ENCODE measurements at regions not wholly inside any gene's neighbourhood (a gene's known extent, or its start where the extent isn't known, plus 50 kb on each side); places are given as distances from the start of the nearest gene placed in this dataset.
"Not testable (repeated sequence)": the region's sequence is repeated elsewhere in the genome, so short reads cannot be mapped to it uniquely, and the experiment has no call there.

DNA sequence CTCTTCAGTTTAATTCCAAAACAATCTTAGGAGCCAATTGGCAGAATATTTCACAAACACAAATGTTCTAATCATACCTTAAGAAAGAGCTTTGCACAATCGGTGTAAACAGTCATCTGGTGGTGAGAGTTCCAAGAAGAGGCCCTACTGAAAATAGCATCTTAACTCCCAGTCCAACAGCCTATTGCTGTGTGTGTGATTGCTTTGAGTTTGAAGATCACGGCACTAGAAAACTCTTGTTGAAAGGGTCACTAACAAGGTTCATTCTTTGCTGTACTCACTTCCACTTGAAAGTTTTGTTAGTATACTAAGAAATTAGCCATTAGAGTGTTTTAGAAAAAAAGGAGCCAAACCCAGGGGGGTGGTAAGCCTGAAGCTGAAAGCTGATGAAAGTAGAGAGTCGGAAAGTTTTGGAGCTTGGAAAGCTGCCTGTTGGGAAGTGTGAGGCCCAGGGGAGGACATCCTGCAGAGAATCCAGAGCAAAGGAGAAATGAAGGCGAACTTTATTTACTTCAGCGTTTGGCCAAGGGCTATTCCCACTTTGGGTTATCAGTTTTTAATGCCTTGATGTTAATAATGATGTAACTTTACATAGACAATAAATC is 180.3 kb upstream of the GHR start:
- DNase-seq: no peak

DNA sequence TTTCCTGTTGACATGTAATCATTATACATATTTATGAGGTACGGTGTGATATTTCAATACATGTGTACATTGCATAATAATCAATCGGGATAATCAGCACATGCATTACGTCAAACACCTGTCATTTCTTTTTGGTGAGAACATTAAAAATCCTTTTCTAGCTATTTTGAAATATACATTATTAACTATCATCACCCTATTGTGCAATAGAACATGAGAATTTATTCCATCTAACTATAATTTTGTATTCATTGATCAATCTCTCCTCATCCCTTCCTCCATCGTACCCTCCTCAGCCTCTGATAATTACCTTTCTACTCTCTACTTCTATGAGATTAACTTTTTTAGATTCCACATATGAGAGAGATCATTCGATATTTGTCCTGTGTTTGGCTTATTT is 170.9 kb upstream of the GHR start:
- no peak for DNase-seq

DNA sequence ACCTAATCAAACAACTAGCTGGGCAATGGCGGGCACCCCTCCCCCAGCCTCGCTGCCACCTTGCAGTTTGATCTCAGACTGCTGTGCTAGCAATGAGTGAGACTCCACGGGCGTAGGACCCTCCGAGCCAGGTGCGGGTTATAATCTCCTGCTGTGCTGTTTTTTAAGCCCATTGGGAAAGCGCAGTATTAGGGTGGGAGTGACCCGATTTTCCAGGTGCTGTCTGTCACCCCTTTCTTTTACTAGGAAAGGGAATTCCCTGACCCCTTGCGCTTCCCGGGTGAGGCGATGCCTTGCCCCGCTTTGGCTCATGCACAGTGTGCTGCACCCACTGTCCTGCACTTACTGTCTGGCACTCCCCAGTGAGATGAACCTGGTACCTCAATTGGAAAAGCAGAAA is 163.3 kb upstream of the GHR start:
- not testable (repeated sequence) for DNase-seq

DNA sequence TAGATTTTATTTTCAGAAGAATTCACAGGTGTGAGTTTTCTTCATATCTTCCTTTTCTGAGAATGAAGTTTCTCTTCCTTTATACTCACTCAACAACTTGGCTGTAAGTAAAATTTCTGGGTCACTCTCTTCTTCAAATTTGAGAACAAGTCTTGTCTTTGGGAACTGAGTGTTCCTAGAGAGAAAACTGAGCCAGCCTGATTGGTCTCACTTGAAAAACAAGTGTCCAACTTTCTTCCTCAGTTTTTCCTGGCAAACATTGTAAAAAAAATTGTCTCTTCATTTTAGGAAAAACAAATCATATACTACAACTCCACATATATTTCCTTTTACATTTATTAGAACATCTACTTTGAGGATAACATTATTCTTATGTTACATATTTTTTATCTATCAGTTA is 156.1 kb upstream of the GHR start:
- no peak for DNase-seq

DNA sequence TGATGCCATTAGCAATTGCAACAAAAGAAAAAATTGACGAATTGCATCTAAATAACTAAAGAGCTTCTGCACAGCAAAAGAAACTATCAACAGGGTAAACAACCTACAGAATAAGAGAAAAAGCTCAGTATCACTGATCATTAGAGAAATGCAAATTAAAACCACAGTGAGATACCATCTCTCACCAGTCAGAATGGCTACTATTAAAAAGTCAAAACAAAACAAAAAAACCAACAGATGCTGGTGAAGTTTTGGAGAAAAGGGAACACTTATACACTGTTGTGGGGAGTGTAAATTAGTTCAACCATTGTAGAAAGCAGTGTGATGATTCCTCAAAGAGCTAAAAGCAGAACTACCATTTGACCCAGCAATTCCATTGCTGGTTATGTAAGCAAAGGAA is 155.1 kb upstream of the GHR start:
- DNase-seq: not testable (repeated sequence)

DNA sequence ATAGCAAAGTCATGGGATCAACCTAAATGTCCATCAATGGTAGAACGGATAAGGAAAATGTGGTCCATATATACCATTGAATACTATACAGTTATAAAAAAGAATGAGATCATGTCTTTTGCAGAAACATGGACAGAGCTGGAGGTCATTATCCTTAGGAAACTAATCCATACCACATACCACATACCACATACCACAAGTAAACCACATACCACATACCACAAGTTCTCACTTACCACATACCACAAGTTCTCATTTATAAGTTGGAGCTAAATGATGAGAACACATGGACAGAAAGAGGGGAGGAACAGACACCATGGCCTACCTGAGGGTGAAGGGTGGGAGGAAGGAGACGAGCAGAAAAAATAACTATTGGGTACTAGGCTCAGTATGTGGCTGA is 154.6 kb upstream of the GHR start:
- DNase-seq: no peak

DNA sequence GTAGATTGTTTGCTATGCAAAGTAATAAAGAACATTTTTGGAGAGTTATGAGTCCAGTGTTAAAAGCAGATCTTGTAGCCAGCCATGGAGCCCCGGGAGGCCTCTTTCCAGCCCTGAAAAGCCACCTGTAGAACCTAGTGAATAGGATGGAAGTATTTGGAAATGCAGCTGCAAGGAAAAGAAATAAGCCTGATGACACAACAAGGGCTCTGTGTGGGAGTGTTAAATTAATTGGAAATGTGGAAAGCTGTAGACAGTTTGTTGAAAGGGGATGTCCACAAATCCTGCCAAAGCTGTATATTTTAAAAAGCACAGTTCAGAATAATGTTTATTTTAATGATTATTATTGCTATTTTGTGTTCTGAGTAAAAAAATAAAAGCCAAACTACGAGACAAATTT is 152.5 kb upstream of the GHR start:
- no peak for DNase-seq

DNA sequence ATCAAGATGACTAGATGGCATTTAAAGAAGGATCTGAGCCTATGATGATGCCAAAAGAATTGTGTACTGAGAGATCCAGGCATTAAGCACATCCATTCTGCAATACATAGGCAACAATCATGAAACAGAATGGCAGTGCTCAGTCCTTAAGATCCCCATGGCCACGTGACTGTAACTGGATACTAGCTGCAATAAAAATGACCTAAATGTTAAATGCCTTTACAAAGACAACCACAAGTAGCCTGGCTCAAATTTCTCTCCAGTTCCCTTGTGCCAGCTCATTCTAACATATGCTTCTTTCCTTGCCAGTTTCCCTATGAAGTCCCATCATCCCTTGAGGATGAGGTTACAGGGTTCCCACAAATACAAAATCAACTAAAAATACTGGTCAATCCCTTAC is 148.3 kb upstream of the GHR start:
- no peak for DNase-seq

DNA sequence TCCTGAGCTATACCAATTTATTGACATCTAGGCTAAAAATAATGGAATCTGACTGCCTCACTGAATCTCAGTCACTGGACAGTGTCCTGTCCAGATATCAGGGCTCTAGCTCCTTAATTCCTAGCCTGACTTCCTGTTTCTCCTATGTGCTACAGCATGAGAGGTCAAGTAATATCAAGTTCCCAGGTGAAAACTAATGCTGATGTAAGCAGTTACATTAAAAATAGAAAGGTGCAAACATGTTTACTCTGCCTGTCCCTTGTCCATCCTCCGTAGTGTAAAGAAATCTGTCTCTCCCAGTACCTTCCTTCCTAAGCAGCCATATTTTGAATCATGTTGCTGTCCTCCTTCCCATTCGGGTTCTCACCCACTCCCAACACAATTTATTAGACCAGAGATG is 145.9 kb upstream of the GHR start:
- no peak for DNase-seq

DNA sequence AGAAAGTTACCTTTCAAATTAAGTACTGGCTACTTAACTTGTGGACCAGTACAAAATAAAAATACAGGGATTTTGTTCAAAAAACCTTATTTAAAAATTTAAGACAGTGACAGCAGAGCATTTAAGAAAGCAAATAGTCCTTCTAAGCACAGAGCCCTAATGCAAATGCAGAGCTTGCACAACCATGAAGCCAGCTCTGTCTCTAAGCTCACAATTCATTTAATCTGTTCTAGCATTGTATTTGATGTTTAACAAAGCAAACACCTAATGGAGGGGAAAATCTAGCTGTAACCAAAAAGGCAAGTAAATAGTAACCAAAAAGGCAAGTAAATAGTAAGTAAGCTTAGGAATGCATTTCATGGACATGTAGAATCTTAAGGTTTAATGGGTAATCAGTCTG is 138.7 kb upstream of the GHR start:
- no peak for DNase-seq

DNA sequence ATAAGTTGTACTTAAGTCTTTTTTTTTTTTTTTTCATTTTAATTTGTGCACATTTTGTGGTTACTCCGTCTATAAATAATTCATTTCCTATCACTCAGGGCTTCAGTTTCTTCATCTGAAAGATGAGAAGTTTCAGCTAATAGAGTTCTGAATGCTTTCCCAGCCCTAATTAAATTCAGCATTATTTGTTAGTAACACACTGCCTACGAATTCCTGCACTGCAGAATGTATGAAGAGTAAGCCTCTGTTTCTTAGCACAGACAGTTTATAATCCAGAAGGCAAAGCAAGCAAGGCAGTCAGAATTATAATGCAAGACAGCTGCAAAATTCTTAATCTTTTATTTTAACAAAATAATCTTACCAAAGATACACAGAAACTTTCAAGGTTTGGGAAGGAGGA is 138.0 kb upstream of the GHR start:
- DNase-seq: no peak

DNA sequence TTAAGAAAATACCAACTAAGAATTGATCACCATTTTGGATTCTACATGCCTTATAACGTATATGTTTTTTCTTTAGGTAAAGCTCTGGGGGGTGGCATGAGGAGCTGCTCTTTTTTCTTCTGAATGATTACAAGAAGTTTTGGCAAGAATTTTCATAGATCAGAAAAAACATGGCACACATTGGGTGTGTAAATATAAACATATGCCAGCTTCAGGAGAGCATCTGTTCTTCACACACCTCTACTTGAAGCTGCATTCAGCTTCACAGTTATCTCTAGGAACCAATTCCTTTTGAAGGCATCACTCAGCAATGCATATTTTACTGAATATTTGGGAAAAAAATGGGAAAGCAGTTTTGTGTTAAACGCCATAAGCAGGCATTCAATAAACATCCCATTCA is 122.7 kb upstream of the GHR start:
- DNase-seq: no peak

DNA sequence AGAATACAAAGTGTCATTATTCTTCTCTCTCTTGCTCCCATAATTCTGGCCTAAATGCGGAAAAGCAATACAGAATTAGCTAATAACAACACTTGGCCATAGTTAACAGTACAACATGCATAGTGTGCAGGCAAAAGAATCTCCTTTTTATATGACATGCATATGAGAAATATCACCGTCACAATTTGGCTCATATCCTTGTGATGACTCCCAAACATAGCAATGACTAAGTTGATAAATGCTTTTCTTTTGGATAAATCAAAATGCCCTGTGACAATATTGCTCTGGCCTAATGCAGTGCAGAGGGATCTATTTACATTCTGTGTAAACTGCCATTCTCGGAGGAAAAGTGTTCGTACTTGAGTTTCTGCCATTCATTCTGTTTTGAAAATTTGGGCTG is 121.9 kb upstream of the GHR start:
- no peak for DNase-seq

DNA sequence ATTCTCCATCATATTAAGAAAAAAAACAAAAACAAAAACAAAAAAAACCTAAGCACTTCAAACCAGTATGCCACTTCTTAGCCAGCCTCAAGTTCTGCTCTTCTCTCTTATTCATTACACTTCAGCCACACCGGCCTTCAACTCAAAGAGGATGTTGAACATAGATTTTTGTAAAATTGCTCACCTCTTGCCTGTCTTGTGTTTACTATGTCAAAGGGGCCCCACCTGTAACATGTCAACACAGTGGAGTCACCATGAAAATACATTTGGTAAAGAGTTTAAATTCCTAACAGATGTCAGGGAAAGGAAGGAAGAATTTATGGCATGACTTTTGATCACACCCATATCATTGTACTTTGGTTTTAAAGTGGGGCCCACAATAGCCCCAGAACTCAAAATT is 121.1 kb upstream of the GHR start:
- DNase-seq: no peak

DNA sequence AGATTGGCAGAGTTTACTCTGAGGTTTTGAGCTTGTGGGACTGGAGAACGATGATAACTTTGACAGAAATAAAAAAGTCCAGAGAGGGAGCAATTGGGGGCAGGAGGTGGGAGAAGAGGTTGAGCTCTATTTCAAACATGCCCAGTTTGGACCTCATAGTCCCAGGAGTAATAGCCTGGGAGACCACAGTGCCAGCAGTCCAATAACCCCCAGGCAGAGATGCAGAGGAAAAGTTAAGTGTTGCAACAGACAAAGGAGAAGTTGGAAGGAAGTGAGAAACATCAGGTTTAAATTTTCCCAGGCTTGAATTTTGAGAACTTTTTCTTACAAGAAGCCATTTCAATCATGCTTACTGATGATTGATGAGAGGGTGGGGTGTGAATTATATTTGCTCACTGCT is 117.0 kb upstream of the GHR start:
- no peak for DNase-seq

DNA sequence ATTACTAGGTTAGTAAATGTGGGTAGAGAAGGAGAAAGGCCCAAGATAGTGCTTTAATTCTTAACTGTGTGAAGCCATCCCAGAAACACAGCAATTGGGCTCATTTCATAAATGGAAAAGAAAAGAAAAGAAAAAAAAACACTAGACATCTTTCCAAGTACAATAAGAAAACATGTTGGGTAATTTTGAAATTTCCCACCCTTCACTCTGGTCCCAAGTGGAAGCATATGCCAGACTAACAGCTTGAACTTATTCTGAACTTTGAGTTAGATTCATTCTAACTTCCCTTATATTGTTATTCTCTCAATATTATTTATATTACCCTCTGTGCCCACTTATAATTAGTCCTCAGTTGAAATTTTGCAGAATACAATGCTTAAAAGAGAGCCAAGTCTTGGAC is 113.4 kb upstream of the GHR start:
- no peak for DNase-seq

DNA sequence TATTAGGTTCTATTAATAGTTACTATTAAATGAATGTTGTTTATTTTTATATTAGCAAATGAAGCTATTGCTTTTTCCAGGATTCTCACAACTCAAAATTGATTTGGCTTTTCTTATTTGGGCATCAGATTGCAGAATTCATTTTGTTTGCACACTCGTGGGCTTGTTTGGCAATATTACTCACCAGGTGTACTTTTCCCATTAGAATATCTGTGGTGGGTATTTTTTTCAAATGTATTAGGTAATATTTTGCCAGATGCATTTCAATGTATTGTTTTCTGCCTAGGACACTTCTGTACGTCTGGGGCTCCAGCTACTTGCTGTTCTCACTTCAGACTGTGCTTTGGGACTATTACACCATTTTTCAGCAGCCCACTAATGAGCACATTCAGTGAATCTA is 108.0 kb upstream of the GHR start:
- no peak for DNase-seq

DNA sequence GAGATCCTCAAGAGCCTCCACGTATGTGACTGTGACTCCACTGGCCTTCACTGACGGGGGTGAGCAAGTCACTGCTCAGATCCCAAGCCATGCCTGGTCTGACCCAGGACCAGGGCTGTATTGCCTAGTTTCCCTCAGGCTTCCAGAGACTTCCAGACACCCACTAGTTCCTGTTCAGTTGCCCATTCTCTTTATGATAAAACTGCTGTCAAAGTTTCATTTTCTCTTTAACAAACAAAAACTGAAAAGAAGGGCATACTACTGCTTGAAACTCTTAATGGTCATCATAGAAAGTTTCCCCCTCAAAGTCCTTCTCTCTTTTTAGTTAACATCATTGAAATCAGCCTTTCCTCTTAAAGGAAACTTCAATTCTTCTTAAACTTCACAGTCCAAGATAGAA is 105.7 kb upstream of the GHR start:
- DNase-seq: no peak

DNA sequence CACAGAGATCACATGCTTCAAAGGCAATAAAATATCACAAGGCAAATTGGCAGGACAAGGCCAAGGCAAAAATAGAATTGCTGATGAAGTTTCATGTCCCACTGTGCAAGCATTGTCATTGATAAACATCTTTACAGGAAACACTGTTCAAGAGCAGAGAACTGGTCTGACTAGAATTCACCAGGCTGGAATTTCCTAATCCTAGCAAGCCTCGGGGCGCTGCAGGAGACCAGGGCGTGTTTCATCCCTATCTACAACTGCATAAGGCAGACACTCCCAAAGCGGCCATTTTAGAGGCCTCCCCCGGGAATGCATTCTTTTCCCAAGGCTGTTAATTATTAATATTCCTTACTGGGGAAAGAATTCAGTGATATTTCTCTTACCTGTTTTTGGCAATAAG is 103.7 kb upstream of the GHR start:
- DNase-seq: not testable (repeated sequence)

DNA sequence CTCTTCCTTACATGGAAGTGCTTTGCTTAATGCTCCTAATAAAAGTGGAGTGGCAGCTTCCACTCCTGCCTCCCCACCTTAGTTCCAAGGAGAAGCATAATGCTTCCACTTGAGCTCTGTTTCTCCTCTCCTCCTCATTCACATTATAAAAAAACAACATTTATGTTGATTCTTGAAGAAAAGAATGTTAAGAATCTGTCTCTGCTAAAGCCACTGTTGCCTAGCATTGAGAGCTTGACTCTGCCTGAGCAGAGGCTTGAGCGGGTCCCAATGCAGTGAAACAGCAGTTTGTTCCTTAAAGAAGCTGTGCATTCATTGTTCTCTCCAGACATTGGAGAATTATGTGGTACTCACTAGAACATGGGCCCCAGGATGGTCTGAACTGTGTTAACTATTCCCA is 101.5 kb upstream of the GHR start:
- DNase-seq: no peak

DNA sequence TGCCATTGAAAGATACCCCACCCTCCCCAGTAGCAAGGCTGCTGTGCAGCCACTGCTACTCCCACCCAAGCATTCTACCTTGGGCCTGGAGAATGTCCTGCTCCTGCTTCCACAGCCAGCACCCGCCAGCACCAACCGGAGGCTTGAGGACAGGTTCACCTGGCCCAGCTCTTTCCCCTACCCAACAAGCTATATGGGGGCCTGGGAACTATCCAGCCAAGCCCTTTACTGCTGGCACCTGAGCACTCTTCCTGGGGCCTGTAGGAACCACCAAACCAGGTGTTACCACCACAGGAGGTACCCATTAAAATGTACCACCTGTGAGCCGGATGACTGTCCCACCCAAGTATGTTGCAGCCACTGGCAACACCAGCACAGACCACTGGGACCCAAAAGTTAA is 86.1 kb upstream of the GHR start:
- DNase-seq: no peak

DNA sequence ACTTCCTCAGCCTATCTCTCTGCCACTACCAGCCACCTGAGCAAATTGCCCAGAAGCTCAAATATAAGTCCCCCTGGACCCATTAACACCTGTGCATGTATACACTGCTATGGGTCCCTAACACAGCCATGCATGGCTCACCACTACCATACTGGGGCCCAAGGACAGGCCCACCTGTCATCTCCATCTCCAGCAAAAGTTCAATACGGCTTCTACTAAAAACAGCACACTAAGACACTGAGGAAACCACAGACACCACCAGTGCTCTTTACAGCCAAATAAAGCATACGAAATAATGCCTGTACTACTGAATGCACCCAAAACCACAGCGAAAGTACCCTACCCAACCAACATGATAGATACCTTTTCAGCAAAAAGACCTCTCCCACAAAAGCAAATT is 85.6 kb upstream of the GHR start:
- DNase-seq: no peak

DNA sequence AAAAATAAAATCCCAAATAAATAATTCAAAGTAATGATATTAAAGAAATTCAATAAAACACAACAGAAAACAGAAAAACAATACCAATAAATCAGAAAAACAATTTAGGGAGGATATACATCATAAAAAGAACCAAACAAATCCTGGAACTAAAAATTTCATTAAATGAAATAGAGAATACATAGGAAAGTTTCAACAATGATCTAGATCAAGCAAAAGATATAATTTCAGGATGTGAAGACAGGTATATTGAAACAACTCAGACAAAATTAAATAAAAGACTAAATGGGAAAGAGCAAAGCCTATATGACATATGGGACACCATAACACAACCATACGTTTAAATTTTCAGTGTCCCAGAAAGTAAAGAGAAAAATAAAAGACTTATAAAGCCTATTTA is 85.1 kb upstream of the GHR start:
- DNase-seq: no peak

DNA sequence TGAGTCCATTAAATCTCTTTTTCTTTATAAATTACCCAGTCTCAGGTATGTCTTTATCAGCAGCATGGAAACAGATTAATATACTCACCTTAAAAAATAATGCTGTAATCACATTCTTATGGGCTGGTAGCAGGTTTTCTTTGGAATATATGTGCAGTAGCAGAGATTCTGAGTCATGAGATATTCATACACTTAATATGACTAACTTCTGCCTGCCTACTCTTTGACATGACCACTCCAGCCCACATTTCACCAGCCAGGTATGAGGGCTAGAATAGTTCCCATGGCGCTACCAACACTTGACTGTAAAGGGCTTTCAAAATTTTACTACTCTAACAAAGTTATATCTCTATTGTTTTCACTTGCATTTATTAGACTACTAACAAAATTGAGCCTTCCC is 74.1 kb upstream of the GHR start:
- no peak for DNase-seq

DNA sequence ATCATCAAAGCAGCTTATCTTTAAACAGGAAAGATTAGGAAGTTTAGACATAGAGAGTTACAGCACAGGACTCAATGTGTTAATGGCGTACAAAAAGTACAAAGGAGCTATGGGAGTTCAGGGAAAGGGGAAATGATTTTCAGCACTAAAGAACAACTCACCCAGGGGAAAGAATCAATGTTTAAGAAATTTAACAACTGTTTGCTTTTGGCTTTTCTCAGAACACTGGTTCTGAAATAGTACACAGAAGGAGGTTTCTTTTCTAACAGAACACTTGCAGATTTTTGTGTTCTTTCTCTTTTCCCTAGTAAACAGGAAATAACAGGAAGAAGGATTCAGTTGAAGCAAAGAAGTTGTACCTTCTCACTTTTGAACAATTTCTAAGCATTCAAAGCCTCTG is 71.3 kb upstream of the GHR start:
- no peak for DNase-seq

DNA sequence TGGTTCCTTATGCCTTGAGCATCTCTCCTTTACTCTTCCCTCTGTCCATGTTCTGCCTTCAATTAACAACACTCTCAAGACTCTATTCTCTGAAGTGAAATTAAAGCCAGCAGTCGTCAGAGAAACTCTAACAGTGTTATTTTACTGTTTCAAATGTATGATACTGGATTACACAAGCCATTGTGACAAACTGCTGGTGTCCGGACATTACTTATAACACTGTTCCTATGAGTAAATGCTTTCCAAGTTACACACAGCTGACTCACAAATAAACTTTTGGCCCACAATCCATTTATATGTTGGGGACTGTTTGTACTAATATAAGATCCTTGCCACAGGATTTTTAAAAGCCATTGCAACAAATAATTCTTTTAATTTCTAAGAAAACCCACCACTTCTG is 63.2 kb upstream of the GHR start:
- DNase-seq: no peak

Measured in CD4-positive, alpha-beta T cell treated with Interleukin-4 for 1 hour (primary cell).